ENCODE measurements at regions not wholly inside any gene's neighbourhood (a gene's known extent, or its start where the extent isn't known, plus 50 kb on each side); places are given as distances from the start of the nearest gene placed in this dataset.

DNA sequence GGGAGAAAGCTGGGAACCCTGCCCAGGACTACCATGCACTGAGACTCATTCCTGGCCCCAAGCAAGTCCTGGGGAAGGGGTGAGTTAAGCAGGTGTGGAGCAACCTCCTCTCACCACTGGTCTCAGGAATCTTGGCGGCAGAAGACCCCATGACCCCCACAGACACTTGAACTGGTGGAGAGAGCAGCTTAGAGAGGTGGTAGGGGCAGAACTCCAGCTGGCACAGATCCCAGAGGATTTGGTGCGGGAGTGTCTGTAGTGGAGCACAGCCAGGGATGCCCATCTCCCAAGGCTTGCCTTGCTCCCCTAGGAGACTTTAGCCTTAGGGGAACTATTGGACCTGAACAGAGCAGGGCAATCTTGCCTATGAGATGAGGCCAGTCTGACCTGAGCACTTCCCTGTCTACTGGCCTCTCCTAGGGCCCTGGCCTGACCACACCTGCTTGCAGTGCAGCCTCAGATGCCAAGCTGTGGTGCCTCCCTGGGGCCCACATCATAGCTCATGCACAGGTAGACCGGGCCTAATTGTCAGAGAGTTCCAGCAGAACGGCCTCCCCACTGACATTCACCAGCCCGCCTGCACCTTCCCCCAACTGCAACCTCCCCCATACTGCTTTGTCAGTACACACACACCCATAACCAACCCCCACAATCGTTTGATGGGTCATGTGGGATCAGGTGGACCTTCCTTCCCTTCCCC, 78.0 kb downstream of the NAA11 start:
- TF ChIP-seq EZH2 (IDR thresholded peaks at IDR 0.05) (no peak), POLR2AphosphoS5 (IDR thresholded peaks at IDR 0.05; ENCODE audit: borderline replicate concordance, low read depth, low read length) (no peak), FOXP2 (optimal IDR thresholded peaks at IDR 0.05; ENCODE audit: control extremely low read depth, extremely low read length, insufficient read depth) (no peak)

Measured in SK-N-MC (cell line).